GM12891 (cell line): ENCODE measurements at regions not wholly inside any gene's neighbourhood (a gene's known extent, or its start where the extent isn't known, plus 50 kb on each side); places are given as distances from the start of the nearest gene placed in this dataset.

Experiments
- POLR2A ChIP-seq: IDR thresholded peaks from 2 replicates; pipeline ENCODE4 v1.6.1; 2011; ENCODE audit warnings: low read depth, low read length, control low read depth
- POLR2AphosphoS5 ChIP-seq: IDR thresholded peaks from 2 replicates; pipeline ENCODE4 v1.6.1; 2011; ENCODE audit warnings: low read depth, low read length, control low read depth

- TF ChIP-seq POLR2AphosphoS5: no peak
- no peak for TF ChIP-seq POLR2A
These were observed 168.7 kb upstream of the TENM4 start for GRCh38 chr11:79609511-79609910.
